Effector memory CD4-positive, alpha-beta T cell (primary cell): ENCODE measurements at regions not wholly inside any gene's neighbourhood (a gene's known extent, or its start where the extent isn't known, plus 50 kb on each side); places are given as distances from the start of the nearest gene placed in this dataset.

Experiments used
- DNase-seq, 3 donors: peaks; one replicate each; pipeline ENCODE4 v3.0.0-alpha.2; 2020
- H3K27ac ChIP-seq: 2 replicates; pipeline ENCODE4 v1.7.0; 2013; ENCODE audit warnings: mild to moderate bottlenecking, low read length, moderate library complexity; ENCODE audit not compliant: insufficient read depth, poor library complexity, severe bottlenecking
- H3K27me3 ChIP-seq: replicated peaks from 2 replicates; pipeline ENCODE4 v1.7.0; 2013; ENCODE audit warnings: mild to moderate bottlenecking, low read length; ENCODE audit not compliant: insufficient read depth, control insufficient read depth, poor library complexity, severe bottlenecking
- H3K36me3 ChIP-seq: 2 replicates; pipeline ENCODE4 v1.7.0; 2013; ENCODE audit warnings: mild to moderate bottlenecking, low read length, moderate library complexity; ENCODE audit not compliant: control insufficient read depth, insufficient read depth
- H3K4me1 ChIP-seq: 2 replicates; pipeline ENCODE4 v1.7.0; 2013; ENCODE audit warnings: low read length, mild to moderate bottlenecking; ENCODE audit not compliant: control insufficient read depth, insufficient read depth, poor library complexity, severe bottlenecking
- H3K4me3 ChIP-seq: 2 replicates; pipeline ENCODE4 v1.7.0; 2013; ENCODE audit warnings: low read length, low read depth, mild to moderate bottlenecking; ENCODE audit not compliant: insufficient read depth, poor library complexity, severe bottlenecking
- H3K9me3 ChIP-seq: 2 replicates; pipeline ENCODE4 v1.7.0; 2013; ENCODE audit warnings: mild to moderate bottlenecking, low read length, moderate library complexity; ENCODE audit not compliant: control insufficient read depth

DNA sequence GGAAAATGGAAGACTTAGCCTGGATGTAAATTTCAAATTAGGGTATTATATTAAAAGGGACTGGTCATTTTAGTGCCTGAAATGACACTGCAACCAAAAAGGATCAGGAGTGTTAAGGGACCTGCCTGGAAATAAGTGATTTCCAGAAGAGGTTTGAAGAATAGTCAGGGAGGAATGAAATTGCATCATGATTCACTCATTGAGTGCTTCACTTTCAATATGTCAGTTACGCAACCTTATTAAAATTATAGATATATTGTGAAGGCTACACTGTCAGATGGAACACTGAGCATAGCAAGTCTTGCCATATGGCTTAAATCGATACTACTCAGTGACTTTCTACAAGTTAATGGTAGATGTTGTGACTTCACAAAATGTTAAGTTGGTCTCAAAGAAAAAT, 275.2 kb upstream of the DPYD start:
- no peak for DNase-seq
- H3K4me3 ChIP-seq, result no peak overlapping the region
- H3K36me3 ChIP-seq, result no peaks in the 10 kb centered on the region
- no peaks in the 10 kb centered on the region for H3K9me3 ChIP-seq
- no peaks in the 10 kb centered on the region for H3K4me1 ChIP-seq
- H3K27ac ChIP-seq, result no peak overlapping the region
- H3K27me3 ChIP-seq, result no peaks in the 10 kb centered on the region

DNA sequence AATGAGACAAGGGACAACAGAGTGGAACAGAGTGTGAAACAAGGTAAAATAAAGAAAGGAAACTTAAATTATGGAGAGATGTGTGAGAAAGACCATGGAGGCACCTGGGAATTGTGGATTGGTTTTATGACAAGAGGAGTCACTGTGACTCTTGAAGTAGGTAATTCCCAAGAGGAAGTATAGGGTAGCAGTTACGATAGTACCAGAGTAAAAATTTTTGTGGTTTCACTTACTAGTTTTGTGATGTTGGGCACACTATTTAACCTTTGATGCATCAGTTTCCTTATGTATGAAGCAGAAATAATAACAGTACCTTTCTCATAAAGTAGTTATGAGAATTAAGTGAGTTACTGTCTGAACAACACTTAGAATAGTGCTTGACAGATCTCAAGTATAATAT, 267.9 kb upstream of the DPYD start:
- no peaks in the 10 kb centered on the region for H3K36me3 ChIP-seq
- no peak for DNase-seq
- H3K27me3 ChIP-seq, result no peaks in the 10 kb centered on the region
- H3K4me1 ChIP-seq, result no peaks in the 10 kb centered on the region
- H3K4me3 ChIP-seq, result no peak overlapping the region
- H3K9me3 ChIP-seq, result no peaks in the 10 kb centered on the region
- H3K27ac ChIP-seq, result no peak overlapping the region

DNA sequence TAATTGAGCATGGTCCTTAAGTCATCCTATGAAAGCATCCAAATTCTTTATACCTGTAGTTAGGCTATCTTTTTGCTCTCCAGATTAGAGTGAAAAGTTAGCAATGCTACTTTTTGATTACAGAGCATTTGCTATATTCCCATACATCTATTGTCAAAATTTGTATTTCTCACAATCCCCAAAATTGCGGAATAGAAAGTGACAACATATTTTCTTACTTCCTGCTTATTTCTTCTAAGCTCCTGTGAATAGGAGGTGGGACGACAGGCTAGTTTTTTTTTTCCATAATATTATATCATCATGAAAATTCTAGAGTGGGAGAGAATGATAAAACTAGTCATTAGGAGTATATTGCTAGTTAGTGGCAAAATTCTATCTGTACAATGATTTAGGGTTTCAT, 264.0 kb upstream of the DPYD start:
- H3K27me3 ChIP-seq, result no peaks in the 10 kb centered on the region
- no peaks in the 10 kb centered on the region for H3K9me3 ChIP-seq
- no peaks in the 10 kb centered on the region for H3K36me3 ChIP-seq
- H3K4me1 ChIP-seq, result no peaks in the 10 kb centered on the region
- no peak overlapping the region for H3K4me3 ChIP-seq
- DNase-seq, result no peak
- no peak overlapping the region for H3K27ac ChIP-seq

DNA sequence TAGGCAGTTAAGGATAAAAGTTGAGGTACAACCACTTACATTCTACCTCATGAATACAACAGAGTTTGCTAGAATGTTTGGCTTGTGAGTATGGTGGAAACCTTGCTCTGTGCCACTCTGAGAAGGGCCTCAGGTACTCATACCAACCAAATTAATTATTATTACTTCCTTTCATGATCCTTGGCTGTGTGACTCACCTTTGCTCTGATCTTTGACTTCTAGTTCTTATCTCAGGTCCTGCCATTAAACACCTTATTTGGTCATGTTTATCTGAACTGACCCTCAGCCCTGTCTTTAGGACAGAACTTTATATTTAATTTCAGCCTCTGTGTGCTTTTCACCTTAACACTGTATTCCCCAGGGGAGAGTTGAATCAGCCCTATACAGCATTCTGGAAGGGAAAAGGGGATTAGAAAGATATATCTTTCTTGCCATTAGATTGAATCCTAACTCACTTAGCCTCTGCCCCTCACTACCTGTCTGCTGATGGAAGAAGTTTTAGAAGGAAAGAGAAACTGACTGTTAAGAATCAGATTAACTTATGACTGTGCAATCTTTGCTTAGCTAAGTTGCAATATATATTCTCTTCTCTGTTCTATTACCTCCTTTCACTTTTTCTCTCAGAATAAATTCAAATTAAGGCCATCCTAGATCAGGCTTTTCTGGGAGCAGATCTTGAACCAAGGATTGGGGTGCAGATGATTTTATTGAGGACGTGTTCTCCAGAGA, 260.4 kb upstream of the DPYD start:
- DNase-seq, result no peak
- Histone ChIP-seq H3K9me3 (no peaks in the 10 kb centered on the region), H3K27ac (no peak overlapping the region), H3K4me3 (no peak overlapping the region), H3K36me3 (no peaks in the 10 kb centered on the region), H3K27me3 (no peaks in the 10 kb centered on the region), H3K4me1 (no peaks in the 10 kb centered on the region)

DNA sequence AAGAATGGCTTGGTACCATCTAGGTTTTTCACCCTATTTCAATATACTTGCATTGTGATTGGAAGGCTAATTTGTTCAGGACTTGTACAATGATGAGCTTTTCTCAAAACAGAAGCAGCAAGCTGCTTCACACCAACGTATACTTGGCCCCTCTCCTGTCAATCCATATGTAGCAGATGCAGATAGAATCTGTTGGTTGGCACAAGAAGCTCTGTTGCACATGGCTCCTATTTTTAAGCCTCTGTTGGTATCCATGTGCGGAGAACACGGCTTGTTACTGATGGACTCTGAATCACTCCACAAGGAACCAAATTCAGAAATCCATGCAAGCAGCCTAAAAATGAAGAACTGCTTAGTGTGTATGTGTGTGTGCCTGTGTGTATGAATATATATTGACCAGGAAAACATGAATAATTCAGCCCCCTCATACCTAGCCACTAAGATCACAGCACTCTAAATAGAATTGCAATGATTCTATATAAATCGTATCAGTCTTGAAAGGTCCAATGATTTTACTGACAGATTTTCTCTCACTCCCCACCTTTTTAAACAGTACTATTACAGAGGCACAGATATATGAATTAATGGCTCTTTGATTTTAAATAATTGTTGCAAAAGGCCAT, 258.4 kb upstream of the DPYD start:
- Histone ChIP-seq H3K4me1 (no peaks in the 10 kb centered on the region), H3K4me3 (no peak overlapping the region), H3K36me3 (no peaks in the 10 kb centered on the region), H3K27me3 (no peaks in the 10 kb centered on the region), H3K9me3 (no peaks in the 10 kb centered on the region), H3K27ac (no peak overlapping the region)
- no peak for DNase-seq

DNA sequence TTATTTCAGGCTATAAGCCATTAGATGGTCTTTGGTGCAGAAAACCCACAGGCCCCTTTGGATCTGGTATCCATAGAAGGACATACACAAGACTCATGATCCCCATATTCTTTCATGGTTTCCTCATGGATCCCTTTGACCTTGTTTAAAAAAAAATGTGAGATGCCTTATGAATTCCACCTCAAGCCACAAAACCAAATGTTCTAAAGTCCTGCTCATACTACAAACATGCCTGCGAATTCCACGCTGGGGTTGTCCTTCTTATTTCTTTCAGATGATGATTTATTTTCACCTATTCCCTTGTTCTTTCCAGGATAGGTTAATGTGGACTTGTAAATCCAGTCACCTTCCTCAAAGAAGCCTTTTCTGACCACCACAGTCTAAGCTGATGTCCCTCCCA, 256.9 kb upstream of the DPYD start:
- H3K27me3 ChIP-seq, result no peaks in the 10 kb centered on the region
- H3K4me1 ChIP-seq, result no peaks in the 10 kb centered on the region
- H3K9me3 ChIP-seq, result no peaks in the 10 kb centered on the region
- H3K36me3 ChIP-seq, result no peaks in the 10 kb centered on the region
- no peak overlapping the region for H3K4me3 ChIP-seq
- DNase-seq, result no peak
- no peak overlapping the region for H3K27ac ChIP-seq

DNA sequence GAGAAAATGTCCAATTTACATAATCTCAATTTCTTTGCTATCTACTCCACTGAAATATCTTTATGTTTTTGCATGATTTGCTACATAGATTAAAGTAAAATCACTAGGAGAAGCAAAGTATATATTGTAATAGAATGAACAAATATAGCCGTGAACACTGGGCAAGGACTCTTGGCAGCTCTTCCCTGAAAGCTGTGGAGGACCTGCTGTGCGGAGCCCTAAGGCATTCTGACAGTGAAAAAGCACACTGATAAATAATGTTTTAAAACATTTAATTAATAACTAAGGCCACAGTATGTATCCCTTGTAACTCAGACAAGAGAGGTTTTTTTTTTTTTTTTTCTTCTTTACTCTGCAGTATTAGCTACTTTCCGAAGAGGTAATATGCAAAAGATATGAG, 256.1 kb upstream of the DPYD start:
- Histone ChIP-seq H3K27me3 (no peaks in the 10 kb centered on the region), H3K4me1 (no peaks in the 10 kb centered on the region), H3K4me3 (no peak overlapping the region), H3K27ac (no peak overlapping the region), H3K9me3 (no peaks in the 10 kb centered on the region), H3K36me3 (no peaks in the 10 kb centered on the region)
- DNase-seq, result no peak

DNA sequence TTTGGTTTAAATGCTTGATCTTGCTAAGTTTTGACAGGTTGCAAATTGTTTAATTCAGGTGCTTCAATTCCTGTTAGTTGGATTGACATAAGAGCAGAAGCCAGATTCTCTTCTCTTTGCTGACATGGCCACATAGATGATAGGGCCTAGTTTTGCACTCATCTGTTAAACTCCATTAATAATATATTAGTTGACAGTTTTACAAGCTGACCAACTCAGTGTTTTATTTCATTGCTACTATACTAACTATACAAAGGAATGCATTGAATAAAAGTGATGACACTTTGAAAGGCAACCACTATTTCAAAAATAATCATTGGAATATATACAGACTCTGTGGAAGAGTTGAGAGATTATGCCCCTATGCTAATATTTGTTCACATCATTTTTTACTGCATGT, 255.6 kb upstream of the DPYD start:
- Histone ChIP-seq H3K27me3 (no peaks in the 10 kb centered on the region), H3K27ac (no peak overlapping the region), H3K4me1 (no peaks in the 10 kb centered on the region), H3K9me3 (no peaks in the 10 kb centered on the region), H3K4me3 (no peak overlapping the region), H3K36me3 (no peaks in the 10 kb centered on the region)
- no peak for DNase-seq

DNA sequence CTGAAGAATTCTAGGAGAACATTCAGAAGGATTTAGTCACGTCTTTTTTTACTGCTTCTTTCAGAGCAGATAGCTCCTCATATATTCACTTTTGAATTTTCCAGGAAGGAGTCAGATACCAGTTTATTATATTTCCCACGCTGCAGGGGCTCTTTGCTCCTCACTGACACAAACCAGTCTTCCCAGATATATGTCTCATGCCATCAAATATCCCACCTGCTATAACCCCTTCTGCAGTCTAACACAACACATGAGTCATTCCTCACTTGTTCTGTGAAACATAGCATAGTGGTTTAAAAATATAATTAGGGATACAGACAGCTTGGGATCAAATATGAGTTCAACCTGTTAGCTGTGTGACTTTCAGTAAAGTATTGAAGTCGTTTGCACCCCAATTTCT, 251.7 kb upstream of the DPYD start:
- Histone ChIP-seq H3K4me3 (no peak overlapping the region), H3K9me3 (no peaks in the 10 kb centered on the region), H3K27me3 (no peaks in the 10 kb centered on the region), H3K4me1 (no peaks in the 10 kb centered on the region), H3K36me3 (no peaks in the 10 kb centered on the region), H3K27ac (no peak overlapping the region)
- DNase-seq, result no peak

DNA sequence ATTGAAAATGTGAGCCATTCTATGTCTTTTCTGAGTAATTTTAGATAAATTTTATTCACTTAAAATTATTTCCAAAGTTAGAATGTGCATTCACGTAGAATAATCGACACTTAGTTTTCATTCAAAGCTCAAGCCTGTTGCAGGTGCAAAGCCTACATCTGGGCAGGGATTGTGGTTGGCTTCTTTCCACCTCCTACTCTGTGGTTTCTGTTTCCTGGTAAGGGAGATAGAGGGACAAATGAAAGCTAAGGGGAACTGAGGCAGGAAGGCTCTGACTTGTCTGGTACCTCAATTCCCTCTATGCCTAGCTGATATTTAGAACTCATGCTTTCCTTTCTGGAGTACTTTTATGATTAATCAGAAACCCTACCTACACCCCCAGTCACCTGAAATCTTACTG, 251.2 kb upstream of the DPYD start:
- H3K4me1 ChIP-seq, result no peaks in the 10 kb centered on the region
- H3K27ac ChIP-seq, result no peak overlapping the region
- H3K27me3 ChIP-seq, result no peaks in the 10 kb centered on the region
- no peak for DNase-seq
- no peaks in the 10 kb centered on the region for H3K36me3 ChIP-seq
- H3K9me3 ChIP-seq, result no peaks in the 10 kb centered on the region
- H3K4me3 ChIP-seq, result no peak overlapping the region
